IMR-90 (cell line): ENCODE measurements at regions not wholly inside any gene's neighbourhood (a gene's known extent, or its start where the extent isn't known, plus 50 kb on each side); places are given as distances from the start of the nearest gene placed in this dataset.

Source experiments
- ATAC-seq: fragments of 200-7000 bp; cut with Tn5 transposase; 2 replicates; pipeline ENCODE4 v1.9.1; 2020; ENCODE audit warnings: low read depth, mild to moderate bottlenecking, moderate library complexity
- BruUV-seq: library from RNA; stranded (reverse); fragments of 400-500 nt; replicated peaks from 2 replicates; lab custom pipeline; 2021; lab: Mats Ljungman, UMichigan
- CTCF ChIA-PET: fragments of 300-600 bp; formaldehyde crosslinking; extraction: SDS; loops from one replicate; lab custom pipeline; 2021; ENCODE audit warnings: antibody characterized with exemption; lab: Yijun Ruan, JAX
- POLR2A ChIA-PET: fragments of 300-600 bp; sonication (Branson Sonifier 250); formaldehyde crosslinking; loops from one replicate; lab custom pipeline; 2022; ENCODE audit warnings: antibody characterized with exemption; ENCODE audit not compliant: unreplicated experiment; lab: Charles Lee
- DNase-seq: peaks from one replicate; pipeline ENCODE4 v3.0.0; 2013
- H2AFZ ChIP-seq: replicated peaks from 2 replicates; pipeline ENCODE3; 2013; ENCODE audit warnings: low read length, mild to moderate bottlenecking; ENCODE audit not compliant: poor library complexity
- H2AK5ac ChIP-seq: 2 replicates; pipeline ENCODE4 v1.6.1; 2013; ENCODE audit warnings: low read depth, low read length, inconsistent platforms
- H2AK9ac ChIP-seq: replicated peaks from 2 replicates; pipeline ENCODE3; 2013; ENCODE audit warnings: mild to moderate bottlenecking, low read depth, low read length, moderate library complexity; ENCODE audit not compliant: poor library complexity
- H2BK120ac ChIP-seq: 2 replicates; pipeline ENCODE4 v1.6.1; 2013; ENCODE audit warnings: low read depth, low read length, inconsistent platforms
- H2BK15ac ChIP-seq: 3 replicates; pipeline ENCODE4 v1.6.1; 2013; ENCODE audit warnings: low read depth, low read length, inconsistent platforms
- H2BK20ac ChIP-seq: 2 replicates; pipeline ENCODE4 v1.6.1; 2013; ENCODE audit warnings: low read depth, mild to moderate bottlenecking, inconsistent platforms, low read length, moderate library complexity
- H2BK5ac ChIP-seq: 2 replicates; pipeline ENCODE4 v1.6.1; 2013; ENCODE audit warnings: mild to moderate bottlenecking, low read depth, low read length, inconsistent platforms; ENCODE audit not compliant: poor library complexity, severe bottlenecking
- H3K14ac ChIP-seq: replicated peaks from 2 replicates; pipeline ENCODE4 v1.6.1; 2013; ENCODE audit warnings: low read depth, low read length, inconsistent platforms
- H3K18ac ChIP-seq: 2 replicates; pipeline ENCODE4 v1.6.1; 2013; ENCODE audit warnings: low read depth, low read length, control low read depth
- H3K23ac ChIP-seq: 2 replicates; pipeline ENCODE4 v1.6.1; 2013; ENCODE audit warnings: low read depth, low read length, inconsistent platforms
- H3K27ac ChIP-seq: 2 replicates; pipeline ENCODE4 v1.5.1; 2013; ENCODE audit warnings: mild to moderate bottlenecking, control low read depth, low read length; ENCODE audit not compliant: insufficient read depth
- H3K27me3 ChIP-seq: 2 replicates; pipeline ENCODE4 v1.6.1; 2013; ENCODE audit warnings: low read length; ENCODE audit not compliant: control insufficient read depth, insufficient read depth
- H3K36me3 ChIP-seq: 2 replicates; pipeline ENCODE4 v1.6.1; 2013; ENCODE audit warnings: low read length, mixed read lengths; ENCODE audit not compliant: control insufficient read depth, insufficient read depth
- H3K4ac ChIP-seq: 2 replicates; pipeline ENCODE4 v1.6.1; 2013; ENCODE audit warnings: low read depth, low read length, inconsistent platforms
- H3K4me1 ChIP-seq: 2 replicates; pipeline ENCODE4 v1.6.1; 2013; ENCODE audit warnings: low read length, mixed read lengths; ENCODE audit not compliant: control insufficient read depth, insufficient read depth
- H3K4me2 ChIP-seq: 2 replicates; pipeline ENCODE4 v1.6.1; 2013; ENCODE audit warnings: low read depth, mild to moderate bottlenecking, control low read depth, low read length, moderate library complexity
- H3K4me3 ChIP-seq: 2 replicates; pipeline ENCODE4 v1.5.1; 2013; ENCODE audit warnings: low read depth, mild to moderate bottlenecking, control low read depth, low read length, moderate library complexity; ENCODE audit not compliant: insufficient read depth
- H3K56ac ChIP-seq: 2 replicates; pipeline ENCODE4 v1.6.1; 2013; ENCODE audit warnings: low read length, inconsistent platforms; ENCODE audit not compliant: insufficient read depth; ENCODE audit errors: extremely low read depth
- H3K79me1 ChIP-seq, 2 experiments: 2 replicates each; pipeline ENCODE4 v1.6.1; 2013; ENCODE audit warnings: low read length in 2 of 2, inconsistent platforms in 1 of 2, low read depth in 1 of 2
- H3K9ac ChIP-seq: 2 replicates; pipeline ENCODE4 v1.6.1; 2013; ENCODE audit warnings: low read depth, low read length, control low read depth
- H3K9me1 ChIP-seq: 2 replicates; pipeline ENCODE4 v1.6.1; 2013; ENCODE audit warnings: low read length, inconsistent platforms; ENCODE audit not compliant: insufficient read depth
- H3K9me3 ChIP-seq: 2 replicates; pipeline ENCODE4 v1.6.1; 2013; ENCODE audit warnings: low read length; ENCODE audit not compliant: control insufficient read depth, insufficient read depth
- H4K20me1 ChIP-seq: 2 replicates; pipeline ENCODE4 v1.6.1; 2013; ENCODE audit warnings: low read length, inconsistent platforms; ENCODE audit not compliant: insufficient read depth
- H4K5ac ChIP-seq: 2 replicates; pipeline ENCODE4 v1.6.1; 2013; ENCODE audit warnings: mild to moderate bottlenecking, low read depth, low read length, control low read depth
- H4K8ac ChIP-seq, 2 experiments: 2 replicates each; pipeline ENCODE4 v1.6.1; 2013; ENCODE audit warnings: low read depth in 2 of 2, low read length in 2 of 2, control low read depth in 1 of 2, inconsistent platforms in 1 of 2
- H4K91ac ChIP-seq: 2 replicates; pipeline ENCODE4 v1.6.1; 2013; ENCODE audit warnings: low read depth, low read length, inconsistent platforms; ENCODE audit not compliant: insufficient read depth
- BHLHE40 ChIP-seq: fragments of 150-350 bp; IDR thresholded peaks from 2 replicates; pipeline ENCODE4 v1.6.1; 2016; ENCODE audit warnings: mild to moderate bottlenecking, low read depth, low read length
- CEBPB ChIP-seq: IDR thresholded peaks from 2 replicates; pipeline ENCODE4 v1.6.1; 2012; ENCODE audit warnings: low read depth, low read length, improper control_type of control experiment
- CHD1 ChIP-seq: IDR thresholded peaks from 2 replicates; pipeline ENCODE4 v1.6.1; 2012; ENCODE audit warnings: low read depth, low read length, improper control_type of control experiment
- CTCF ChIP-seq: conservative IDR thresholded peaks from 2 replicates; pipeline ENCODE4 v1.5.1; 2012; ENCODE audit warnings: mild to moderate bottlenecking, low read depth, low read length, improper control_type of control experiment
- ELK1 ChIP-seq: fragments of 150-350 bp; IDR thresholded peaks from 2 replicates; pipeline ENCODE4 v1.6.1; 2016; ENCODE audit warnings: low read depth, mild to moderate bottlenecking, low read length, moderate library complexity, borderline replicate concordance
- FOS ChIP-seq: fragments of 150-350 bp; IDR thresholded peaks from 2 replicates; pipeline ENCODE4 v1.6.1; 2016; ENCODE audit warnings: low read depth, low read length
- MAFK ChIP-seq: IDR thresholded peaks from 2 replicates; pipeline ENCODE4 v1.6.1; 2012; ENCODE audit warnings: low read depth, low read length, improper control_type of control experiment
- MAZ ChIP-seq: IDR thresholded peaks from 2 replicates; pipeline ENCODE4 v1.6.1; 2012; ENCODE audit warnings: low read depth, mild to moderate bottlenecking, low read length, improper control_type of control experiment, moderate library complexity, borderline replicate concordance
- MXI1 ChIP-seq: IDR thresholded peaks from 2 replicates; pipeline ENCODE4 v1.6.1; 2012; ENCODE audit warnings: low read depth, mild to moderate bottlenecking, low read length, moderate library complexity, borderline replicate concordance
- NFE2L2 ChIP-seq: fragments of 150-350 bp; IDR thresholded peaks from 2 replicates; pipeline ENCODE4 v1.6.1; 2016; ENCODE audit warnings: low read depth, mild to moderate bottlenecking, low read length
- POLR2A ChIP-seq: IDR thresholded peaks from 2 replicates; pipeline ENCODE4 v1.6.1; 2012; ENCODE audit warnings: mild to moderate bottlenecking, low read depth, low read length
- RCOR1 ChIP-seq: IDR thresholded peaks from 2 replicates; pipeline ENCODE4 v1.6.1; 2012; ENCODE audit warnings: mild to moderate bottlenecking, low read length, improper control_type of control experiment; ENCODE audit not compliant: insufficient replicate concordance
- USF2 ChIP-seq: fragments of 150-350 bp; IDR thresholded peaks from 2 replicates; pipeline ENCODE4 v1.6.1; 2017; ENCODE audit warnings: mild to moderate bottlenecking, antibody characterized with exemption, low read length, low read depth
- WGBS, 2 experiments: methylation state at CpG; one replicate each; pipeline versions ENCODE4 v1.1.5 to v1.1.7; 2013; ENCODE audit warnings: missing lambda C conversion rate in 2 of 2; ENCODE audit not compliant: insufficient read length in 1 of 2; ENCODE audit errors: extremely low coverage in 2 of 2; 5-methylcytosine and 5-hydroxymethylcytosine counted together
- dilution Hi-C: fragments of 300-500 bp; cut with HindIII; formaldehyde crosslinking; loops from one replicate; pipeline ENCODE4 v1.14.3; 2018; ENCODE audit warnings: low sequenced_read_pairs; ENCODE audit not compliant: unreplicated experiment
- in situ Hi-C: fragments of 300-500 bp; cut with MboI; formaldehyde crosslinking; loops from 3 replicates; pipeline ENCODE4 v1.14.3; 2019; ENCODE audit warnings: low sequenced_read_pairs, inconsistent platforms, mixed read lengths
- intact Hi-C: fragments of 100-400 bp; cut with micrococcal nuclease; formaldehyde crosslinking; loops from 2 replicates; pipeline ENCODE4 v1.10.0; 2022

- intact Hi-C loops (no loop called here), dilution Hi-C loops (no loop called here), in situ Hi-C loops (no loop called here)
- ATAC-seq (no peak), DNase-seq (no peak)
- no peak overlapping the region for H2AK9ac ChIP-seq
- BruUV-seq = no TSS peak
- H4K5ac ChIP-seq = no peak overlapping the region
- H2BK5ac ChIP-seq = no peak overlapping the region
- H2AFZ ChIP-seq = no peak overlapping the region
- no peak overlapping the region for H3K14ac ChIP-seq
- no peak overlapping the region for H2AK5ac ChIP-seq
- H2BK120ac ChIP-seq = no peak overlapping the region
- H3K9me1 ChIP-seq = no peaks in the 10 kb centered on the region
- no peak overlapping the region for H2BK20ac ChIP-seq
- H3K18ac ChIP-seq = no peak overlapping the region
- no peaks in the 10 kb centered on the region for H3K79me1 ChIP-seq
- no peak overlapping the region for H2BK15ac ChIP-seq
- H4K91ac ChIP-seq = no peak overlapping the region
- TF ChIP-seq RCOR1 (no peak), BHLHE40 (no peak), NFE2L2 (no peak), CTCF (no peak), POLR2A (no peak), USF2 (no peak), ELK1 (no peak), MXI1 (no peak), FOS (no peak), MAZ (no peak), CHD1 (no peak), CEBPB (no peak), MAFK (no peak)
- H3K9me3 ChIP-seq = no peaks in the 10 kb centered on the region
- H4K8ac ChIP-seq = no peak overlapping the region
- no peak overlapping the region for H3K4me3 ChIP-seq
- H3K56ac ChIP-seq = no peak overlapping the region
- H3K9ac ChIP-seq = no peak overlapping the region
- POLR2A ChIA-PET = no interaction called here
- no peak overlapping the region for H3K23ac ChIP-seq
- H3K27me3 ChIP-seq = no peaks in the 10 kb centered on the region
- H3K4me2 ChIP-seq = no peak overlapping the region
- CTCF ChIA-PET = interaction anchor here (0.7 kb wide), 1 partner anchor 12 kb away, joined by 4 read pairs; no protein-coding TSS in a partner anchor
- H3K27ac ChIP-seq = no peak overlapping the region
- H3K4ac ChIP-seq = no peak overlapping the region
- WGBS, 2 experiments = no CpG with 5 or more reads among the region's 3 CpGs
- no peaks in the 10 kb centered on the region for H4K20me1 ChIP-seq
- no peaks in the 10 kb centered on the region for H3K36me3 ChIP-seq
- no peaks in the 10 kb centered on the region for H3K4me1 ChIP-seq
Measured at GRCh38 chr3:78483090-78483489, 1284.7 kb downstream of the ROBO1 start.
